T-helper 2 cell (primary cell): ENCODE measurements at regions not wholly inside any gene's neighbourhood (a gene's known extent, or its start where the extent isn't known, plus 50 kb on each side); places are given as distances from the start of the nearest gene placed in this dataset.
A peak's percentile ranks its signal among the peaks of the same experiment; 100 is the strongest.

ENCODE experiments used
- DNase-seq, 5 experiments: peaks; one replicate each; pipeline versions ENCODE4 v3.0.0 to v3.0.0-alpha.2; 2012 to 2022

DNA sequence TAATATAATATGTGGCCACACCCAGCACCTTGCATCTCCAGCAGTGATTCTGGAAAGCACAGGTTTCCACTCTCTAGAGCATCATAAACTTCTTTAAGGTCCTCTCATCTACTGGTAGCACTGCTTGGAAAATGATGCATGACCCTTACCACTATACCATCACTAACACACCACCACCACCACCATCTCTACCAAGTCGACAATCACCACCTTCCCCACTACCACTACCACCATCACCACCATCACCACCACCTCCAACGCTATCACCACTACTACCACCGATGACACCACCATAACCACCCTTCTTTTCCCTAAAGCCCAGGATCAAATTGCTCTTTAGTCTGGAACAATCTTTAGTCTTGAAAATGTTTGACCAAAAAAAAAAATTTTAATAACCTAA is 390.4 kb downstream of the SUCLA2 start:
- DNase-seq, result no peak

DNA sequence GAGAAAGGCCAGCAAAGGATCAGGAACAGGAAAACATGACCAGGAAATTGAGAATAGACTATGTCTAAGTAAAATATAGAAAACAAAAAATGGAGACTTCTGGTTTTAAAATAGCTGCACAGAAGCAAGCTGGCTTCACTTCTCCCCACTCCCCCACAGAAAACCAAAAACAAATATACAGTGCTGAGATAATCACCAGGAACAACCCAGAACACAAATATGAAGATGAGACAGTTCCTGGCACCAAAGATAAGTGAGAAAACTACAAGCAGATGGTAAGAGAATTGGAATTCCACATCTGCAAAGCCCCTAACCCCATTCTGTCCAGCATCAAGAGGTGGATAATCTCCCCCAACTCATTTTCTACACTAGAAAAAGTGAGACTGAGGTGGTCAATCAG is 397.7 kb downstream of the SUCLA2 start:
- no peak for DNase-seq

DNA sequence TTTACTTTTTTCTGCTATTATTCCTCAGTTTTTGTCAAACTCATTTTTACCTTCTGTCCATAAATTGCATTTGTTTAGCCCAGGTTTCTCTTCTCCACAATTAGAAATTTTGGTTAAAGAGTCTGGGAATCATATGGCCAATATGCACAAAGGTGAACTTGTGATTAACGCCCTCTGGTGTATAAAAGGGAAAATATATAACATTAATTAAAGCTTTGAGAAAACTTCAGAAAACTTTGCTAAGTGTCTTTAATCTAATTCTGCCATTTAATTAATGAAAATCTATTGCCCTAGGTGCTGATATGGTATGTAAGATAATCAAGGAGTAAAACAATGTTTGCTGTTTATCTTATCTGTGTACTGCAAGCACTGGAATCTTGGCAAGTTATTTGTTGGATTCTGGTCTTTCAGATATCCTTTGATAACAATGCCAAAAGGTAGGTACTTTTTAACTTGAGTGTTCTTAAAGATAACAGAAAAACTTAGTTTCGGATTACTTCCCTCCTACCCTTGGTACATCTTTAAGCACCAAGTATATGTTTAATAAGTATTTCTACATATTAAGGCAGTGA is 402.6 kb downstream of the SUCLA2 start:
- DNase-seq, result no peak

DNA sequence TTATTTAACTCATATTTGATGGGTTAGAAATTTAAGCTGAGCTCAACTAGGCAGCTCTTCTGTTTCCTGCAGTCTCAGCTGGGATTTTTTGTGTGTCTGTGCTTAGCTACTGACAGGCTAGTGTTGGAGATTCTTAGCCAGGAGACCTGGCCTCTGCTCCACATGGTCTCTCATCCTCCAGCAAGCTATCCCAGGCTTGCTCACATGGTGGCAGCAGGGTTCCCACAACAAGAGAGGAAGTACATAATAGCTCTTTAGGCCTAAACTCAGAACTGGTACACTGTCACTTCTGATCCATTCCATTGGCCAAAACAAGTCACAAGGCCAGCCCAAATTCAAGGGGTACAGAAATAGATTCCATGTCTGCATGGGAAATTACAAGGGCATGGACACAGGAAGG is 406.2 kb downstream of the SUCLA2 start:
- DNase-seq, result peak in 1 of 5 experiments; percentile 11

DNA sequence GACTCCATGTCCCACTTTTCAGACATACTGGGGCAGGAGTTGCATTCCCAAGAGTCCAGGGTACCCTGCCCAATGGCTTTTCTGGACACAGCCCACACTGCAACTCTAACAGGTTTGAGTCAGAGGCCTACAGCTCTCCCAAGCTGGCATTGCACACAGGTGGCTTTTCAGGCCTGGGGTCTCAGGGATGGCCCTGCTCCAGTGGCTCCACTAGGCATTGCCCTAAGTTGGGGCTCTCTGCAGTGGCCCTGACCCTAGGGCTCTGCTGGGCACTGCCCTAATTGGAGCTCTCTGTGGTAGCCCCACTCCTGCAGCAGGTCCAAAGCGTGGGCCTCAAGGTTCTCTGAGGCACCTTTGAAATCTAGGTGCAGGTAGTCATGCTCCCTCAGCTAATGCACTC is 408.8 kb downstream of the SUCLA2 start:
- DNase-seq, result no peak

DNA sequence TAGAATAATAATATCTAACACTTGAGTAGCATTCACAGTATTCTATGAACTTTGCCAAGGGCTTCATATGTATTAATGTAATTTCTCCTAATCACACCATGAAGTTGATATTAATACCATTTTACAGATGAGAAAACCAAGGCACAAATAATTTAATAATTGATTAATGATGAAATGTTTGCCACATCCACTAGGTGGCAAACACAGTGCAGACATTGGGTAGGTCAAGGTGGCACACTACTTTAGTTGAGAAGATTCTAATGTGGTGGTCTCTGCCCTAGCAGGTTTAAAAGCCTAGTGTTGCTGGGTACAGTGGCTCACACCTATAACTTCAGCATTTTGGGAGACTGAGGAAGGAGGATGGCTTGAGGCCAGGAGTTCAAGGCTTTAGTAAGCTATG is 412.4 kb downstream of the SUCLA2 start:
- DNase-seq, result no peak

DNA sequence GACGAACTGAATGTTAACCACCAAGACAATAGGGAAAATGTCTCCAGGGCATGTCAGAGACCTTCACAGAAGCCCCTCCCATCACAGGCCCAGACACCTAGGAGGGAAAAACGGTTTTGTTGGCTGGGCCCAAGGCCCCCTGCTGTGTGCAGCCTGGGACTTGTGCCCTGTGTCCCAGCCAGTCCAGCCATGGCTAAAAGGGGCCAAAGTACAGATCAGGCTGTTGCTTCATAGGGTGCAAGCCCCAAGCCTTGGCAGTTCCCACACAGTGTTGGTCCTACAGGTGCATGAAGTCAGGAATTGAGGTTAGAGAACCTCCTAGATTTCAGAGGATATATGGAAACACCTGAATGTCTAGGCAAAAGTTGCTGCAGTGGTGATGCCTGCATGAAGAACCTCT is 428.7 kb downstream of the SUCLA2 start:
- no peak for DNase-seq

DNA sequence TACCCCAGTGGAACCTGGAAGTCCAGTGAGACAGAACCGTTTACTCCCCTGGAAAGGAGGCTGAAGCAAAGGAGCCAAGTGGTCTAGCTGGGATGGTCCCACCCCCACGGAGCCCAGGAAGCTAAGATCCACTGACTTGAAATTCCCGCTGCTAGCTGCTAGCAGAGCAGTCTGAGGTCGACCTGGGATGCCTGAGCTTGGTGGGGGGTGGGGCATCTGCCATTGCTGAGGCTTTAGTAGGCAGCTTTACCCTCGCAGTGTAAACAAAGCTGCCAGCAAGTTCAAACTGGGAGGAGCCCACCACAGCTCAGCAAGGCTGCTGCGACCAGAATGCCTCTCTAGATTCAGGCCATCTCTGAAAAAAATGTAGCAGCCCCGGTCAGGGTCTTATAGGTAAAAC is 437.0 kb downstream of the SUCLA2 start:
- no peak for DNase-seq

DNA sequence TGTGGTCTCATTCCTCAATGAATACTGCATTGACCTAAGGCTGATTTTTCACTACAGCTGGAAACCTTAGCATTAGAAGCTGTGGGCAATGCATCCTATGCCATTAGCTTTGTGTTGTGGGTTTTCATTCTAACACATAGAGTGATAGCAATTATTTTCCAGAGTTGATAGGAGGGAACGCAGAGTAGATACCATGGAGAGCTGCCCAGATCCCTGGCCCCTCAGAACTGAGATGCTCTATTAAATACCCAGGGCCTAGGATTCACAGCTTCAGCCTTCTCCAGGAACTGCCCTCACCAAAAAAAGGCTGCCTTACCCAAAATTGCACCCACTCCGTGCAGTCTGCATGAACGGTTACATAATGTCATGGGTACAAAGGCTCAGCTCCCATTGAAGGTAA is 444.4 kb downstream of the SUCLA2 start:
- DNase-seq, result no peak

DNA sequence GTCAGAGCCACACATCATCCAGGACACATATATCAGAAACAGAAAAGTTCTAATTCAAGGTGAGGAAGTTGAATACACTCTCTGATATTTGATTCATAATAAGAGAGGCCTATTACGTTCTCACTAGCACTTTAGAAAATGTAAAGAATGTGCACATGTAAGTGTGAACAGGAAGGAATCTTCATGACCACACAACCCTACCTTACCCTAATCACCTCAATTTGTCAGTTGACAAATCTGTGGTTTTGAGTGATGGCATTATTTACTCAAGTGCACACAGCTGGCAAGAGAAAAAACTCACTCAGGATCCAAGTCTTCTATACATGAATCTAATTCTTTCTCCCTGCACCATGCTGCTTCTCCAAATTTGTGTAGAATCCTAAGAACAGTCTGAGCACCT is 445.8 kb downstream of the SUCLA2 start:
- peak in 1 of 5 experiments; percentile 57 for DNase-seq

DNA sequence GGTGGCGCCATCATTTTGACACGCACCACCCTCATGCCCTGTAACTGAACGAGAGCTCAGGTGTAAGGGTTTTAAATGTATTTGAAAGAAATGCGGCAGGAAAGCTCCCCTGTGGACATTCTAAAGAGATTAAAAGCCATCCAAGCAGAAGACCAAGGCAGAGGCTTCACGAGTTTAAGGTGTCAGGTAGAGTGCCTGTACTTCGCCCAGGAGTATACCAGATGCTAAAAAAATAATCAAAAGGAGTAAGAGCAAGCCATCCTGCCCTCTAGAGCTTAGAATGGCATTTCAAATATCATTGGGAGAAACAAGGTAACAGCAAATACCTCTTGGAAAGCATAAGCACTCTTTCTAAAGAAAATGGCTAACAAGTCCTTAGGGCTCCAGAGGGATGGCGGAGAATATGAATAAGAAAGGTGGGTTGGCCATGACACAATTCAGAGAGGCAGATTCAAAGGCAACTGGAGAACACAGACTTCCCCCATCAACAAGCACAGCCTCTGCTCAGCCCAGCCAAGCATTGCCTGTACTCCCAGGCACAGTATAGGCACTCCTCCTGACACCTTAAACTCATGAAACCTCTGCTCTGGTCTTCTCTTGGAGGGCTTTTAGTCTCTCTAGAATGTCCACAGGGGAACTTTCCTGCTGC is 447.6 kb downstream of the SUCLA2 start:
- DNase-seq, result no peak

DNA sequence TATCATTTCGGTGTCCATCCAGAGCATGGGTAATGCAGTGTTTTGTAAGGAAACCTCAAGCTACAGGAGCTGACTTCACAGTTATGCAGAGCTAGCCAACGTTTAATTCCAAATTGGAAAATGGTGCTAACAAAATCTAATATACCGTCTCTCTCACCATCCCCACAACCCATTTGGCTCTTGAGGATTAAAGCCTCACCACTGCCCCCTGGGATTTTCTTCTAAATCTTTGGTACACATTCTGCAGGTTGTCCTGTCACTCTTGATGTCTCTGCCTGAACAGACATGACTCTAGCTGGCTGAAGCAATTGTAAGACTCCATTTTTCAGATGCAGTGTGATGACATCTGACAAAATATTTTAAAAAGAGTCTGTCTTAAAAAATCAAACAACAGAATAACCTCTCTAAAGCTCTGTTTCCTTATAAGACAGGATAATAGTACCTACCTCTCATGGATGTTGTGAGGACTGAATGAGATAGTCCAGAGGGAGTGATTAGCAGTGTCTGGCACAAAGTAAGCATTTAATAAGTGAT is 451.8 kb downstream of the SUCLA2 start:
- DNase-seq, result no peak

DNA sequence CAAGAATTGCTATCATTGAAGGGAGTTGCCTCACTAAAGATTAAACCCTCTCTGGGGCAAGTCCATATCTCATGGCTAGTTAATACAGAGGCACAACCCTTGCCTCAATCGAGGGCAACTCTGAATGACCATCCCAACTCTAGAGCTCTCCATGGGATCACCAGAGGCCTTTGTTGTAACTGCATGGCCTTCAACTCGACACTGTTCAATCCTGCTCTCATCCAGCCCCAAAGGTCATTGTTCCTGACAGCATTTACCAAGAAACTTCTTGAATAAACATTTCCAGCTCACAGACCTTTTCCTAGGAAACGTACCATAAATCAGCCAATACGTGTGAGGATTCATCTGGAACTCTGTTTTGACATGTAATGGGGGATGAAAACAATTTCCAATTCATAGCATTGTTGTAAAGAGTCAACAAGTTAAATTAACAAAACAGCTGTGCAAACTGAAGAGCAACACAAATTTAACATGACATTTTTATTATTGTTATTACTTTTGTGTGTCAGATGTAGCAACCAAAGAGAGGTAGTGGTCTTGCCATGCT is 452.7 kb downstream of the SUCLA2 start:
- no peak for DNase-seq

DNA sequence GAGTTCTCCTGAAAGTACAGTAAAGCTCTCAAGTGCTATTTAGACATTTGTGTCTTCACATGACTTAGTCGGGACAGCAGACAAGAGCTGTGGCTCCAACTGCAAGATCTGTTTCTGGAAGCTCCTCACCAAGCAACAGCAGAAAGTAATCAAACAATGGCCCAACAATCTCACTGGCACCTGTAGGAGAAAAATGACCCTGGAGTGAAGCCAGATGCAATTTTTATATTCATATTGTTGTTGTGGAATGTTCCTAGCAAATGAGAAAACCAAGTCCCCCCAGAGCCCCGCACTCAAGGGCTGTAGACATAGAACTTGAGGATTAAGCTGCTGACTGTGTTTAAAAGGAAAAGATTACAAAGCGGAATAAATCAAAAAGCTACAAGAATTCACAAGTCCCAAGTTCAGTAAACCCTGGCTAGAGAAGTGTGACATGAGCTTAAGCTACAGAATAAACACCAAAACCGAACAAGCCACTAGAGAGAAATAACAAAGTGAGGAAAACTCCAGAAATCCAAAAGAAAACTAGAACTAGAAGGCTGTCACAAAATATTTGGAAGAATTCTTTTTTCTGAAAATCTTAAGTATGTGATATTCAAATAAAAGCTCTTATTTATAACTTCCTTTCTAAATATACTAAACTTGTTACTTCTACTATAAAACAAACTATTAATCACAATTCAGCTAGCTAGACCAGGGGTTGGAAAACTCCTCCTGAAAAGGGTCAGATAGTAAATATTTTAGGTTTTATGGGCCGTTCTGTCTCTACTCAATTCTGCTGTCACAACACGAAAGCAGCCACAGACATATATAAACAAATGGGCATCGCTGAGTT is 454.5 kb downstream of the SUCLA2 start:
- no peak for DNase-seq

DNA sequence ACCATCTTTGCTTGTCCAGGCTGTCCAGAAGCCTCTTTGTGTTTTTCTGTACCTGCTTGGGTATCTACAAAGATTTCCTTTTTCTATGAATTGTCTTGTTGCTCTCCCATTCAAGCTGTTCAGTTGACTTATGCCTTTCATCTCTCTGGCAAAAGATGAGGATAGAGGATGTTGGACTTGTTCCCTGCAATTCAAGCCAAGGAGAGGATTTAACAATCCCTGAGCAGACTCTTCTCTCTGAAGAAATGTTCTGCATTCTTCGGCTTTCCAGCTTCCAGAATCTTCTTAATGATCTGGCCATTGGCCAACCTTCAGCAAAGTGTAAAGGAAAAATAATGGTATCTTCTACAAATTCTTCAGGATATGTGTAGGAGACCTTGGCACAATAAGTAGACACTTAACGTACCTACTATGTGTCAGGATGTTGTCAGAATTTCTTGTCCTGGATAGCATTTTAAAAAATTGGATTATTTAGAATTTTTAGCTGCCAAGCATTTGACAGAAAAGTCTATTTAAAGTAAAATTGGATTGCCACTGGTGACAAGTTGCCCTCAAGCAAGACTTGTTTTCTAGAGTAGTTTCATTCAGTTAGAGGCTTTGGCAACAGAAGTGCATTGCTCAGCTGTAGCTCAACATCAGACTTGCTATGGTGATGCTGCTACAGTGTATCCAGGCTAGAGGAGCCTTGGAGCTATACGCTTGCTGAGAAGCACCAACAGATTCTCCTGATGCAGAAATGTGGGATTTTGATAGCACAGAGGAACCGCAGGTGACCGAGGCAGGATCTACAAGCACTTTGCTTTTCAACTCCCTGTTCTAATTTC is 455.7 kb downstream of the SUCLA2 start:
- DNase-seq, result no peak

DNA sequence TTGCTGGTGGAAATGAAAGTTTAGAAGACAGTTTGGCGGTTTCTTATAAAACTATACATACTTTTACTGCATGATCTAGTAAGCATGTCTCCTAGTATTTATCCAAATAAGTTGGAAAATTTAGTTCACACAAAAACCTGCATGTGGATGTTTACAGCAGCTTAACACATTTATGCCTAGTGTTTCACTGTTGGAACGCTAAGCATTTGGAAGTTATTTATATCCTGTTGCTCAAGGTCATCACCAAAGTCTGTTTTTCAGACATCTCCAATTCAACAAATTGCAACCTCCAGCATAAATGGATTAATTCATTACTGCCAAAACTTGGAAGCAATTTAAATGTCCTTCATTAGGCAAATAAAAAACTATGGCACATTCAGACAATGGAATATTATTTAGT is 461.8 kb downstream of the SUCLA2 start:
- no peak for DNase-seq

DNA sequence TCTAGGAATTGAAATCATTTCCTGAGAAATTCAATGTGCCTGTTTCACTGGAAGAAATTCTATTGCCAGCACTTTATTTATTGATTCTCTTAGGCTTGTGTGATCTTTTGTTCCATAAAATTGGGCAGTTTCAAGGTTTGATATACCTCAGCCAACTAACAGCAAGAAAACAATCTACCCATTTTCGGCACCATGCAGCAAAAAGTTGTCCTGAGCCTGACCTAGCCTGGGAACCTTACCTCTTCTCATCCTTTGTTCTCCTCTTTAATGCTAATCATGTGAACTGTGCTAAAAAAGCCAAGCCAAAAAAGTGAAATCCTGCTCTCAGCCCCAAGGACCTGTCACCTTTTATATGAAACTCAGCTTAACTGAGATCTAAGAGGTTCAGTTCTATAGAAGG is 477.3 kb downstream of the SUCLA2 start:
- no peak for DNase-seq

DNA sequence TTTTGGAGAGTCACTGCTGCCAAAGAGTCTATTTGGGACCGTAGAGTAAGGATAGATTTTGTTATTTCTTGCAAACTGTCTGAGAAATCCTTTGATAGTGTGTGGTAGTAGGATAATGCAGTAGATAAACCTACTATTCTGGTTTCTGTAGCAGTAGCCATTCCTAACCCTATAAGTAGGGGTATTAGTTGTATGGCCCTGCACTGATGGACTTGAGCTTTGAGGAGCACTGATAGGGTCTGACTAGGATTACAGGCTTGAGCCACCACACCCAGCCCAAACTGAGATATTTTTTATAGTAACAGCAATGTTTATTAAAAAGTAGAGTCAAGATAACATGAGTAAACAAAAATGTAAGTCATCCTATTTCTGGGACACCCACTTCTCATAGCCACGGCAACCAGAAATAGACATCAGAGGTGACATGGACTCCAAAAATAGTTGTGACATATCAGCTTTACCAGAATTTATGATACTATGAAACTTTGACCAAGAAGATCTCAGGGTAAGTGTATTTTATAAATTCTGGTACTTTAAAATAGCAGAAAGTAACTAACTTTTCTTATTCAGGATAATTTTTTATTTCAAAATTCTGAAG is 479.1 kb downstream of the SUCLA2 start:
- DNase-seq, result no peak

DNA sequence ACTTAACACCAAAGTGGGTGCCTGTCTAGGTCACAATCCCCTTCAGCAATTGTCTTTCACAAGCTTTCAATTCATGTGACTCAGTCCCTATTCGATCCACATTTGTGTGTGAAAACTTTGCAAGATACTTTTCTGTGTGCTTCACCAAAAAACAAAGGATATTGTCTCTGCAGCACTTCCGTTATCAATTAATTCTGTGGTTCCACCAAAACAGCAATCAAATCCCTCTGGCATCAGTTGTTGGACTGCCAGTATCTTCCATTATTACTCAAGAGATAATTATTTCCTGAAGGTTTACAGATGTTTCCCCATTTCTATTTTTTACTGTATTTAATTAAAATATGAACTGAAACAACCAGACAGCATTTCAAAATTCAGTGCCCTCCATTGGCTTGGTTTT is 481.4 kb downstream of the SUCLA2 start:
- DNase-seq, result no peak

DNA sequence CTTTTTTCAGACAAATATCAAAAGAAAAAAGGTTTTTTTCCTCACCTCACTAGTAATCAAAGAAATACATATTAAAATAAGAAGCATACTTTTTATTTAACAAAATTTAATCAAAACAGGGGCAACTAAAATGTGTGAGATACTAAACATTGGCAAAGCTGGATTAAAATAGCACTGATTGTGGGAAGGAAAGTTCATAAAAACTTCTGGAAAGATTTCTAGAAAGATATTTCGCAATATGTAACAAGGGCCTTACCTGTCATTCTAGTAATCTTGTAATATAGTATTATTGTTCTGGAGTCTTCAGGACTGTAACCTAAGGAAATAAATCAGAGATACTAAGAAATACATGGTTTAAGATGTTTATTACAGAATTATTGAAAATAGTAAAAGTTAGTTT is 482.5 kb downstream of the SUCLA2 start:
- no peak for DNase-seq

DNA sequence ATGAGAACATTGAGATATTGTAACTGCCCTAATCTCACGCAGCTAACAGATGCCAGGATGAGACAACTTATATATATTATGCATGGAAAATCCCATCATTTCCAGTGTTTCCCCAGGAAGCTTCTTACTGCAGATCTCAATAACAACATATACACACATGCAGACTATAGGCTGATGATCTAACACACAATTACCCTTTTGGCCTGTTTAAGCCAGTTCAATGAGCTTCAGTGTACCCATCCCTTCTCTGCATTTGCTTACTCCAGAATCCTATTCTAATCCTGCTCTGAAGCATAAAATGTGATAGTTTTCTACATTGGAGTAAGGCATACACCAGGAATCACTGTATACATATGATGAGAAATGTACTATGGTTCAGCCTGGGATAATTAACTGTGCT is 489.4 kb downstream of the SUCLA2 start:
- no peak for DNase-seq

DNA sequence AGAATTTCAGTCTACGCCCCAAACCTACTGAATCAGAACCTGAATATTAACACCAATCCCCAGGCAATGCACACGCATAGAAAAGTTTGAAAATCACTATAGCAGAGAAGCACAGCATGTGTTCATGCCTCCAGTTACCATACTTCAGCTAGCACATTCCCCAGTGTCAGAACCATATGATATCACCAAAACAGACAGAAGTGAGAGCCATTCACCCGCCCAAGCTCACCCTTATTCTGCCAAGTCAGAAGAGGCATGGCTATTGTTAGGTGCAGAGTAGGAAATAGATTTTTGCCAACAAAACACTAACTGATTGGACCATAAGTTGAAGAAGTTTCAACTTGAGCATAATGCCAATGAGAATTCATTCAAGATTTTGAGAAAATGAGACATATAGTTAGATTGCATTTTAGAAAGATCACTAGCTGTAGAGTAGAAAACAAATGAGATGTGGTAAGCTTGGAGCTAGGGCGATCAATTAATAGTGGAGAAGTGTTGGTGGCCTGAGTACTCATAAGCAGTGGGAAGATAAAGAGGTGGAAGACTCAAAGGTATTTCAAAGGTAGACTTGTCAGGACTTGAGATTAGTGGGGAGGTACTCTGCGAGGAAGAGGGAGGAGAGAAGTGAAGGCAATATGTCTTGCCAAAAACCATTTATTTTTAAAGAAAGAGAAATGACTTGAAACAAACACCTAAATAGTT is 492.4 kb downstream of the SUCLA2 start:
- DNase-seq, result no peak
